Osteocyte (in vitro differentiated cells): ENCODE measurements at regions not wholly inside any gene's neighbourhood (a gene's known extent, or its start where the extent isn't known, plus 50 kb on each side); places are given as distances from the start of the nearest gene placed in this dataset.
A peak's percentile ranks its signal among the peaks of the same experiment; 100 is the strongest.

Experiments used
- DNase-seq: peaks from one replicate; pipeline ENCODE4 v3.0.0; 2021; ENCODE audit warnings: mixed read lengths; ENCODE audit not compliant: unreplicated experiment; ENCODE audit errors: extremely low spot score
- H3K27ac Mint-ChIP-seq: one replicate; pipeline ENCODE4 v1.8.0; 2021; ENCODE audit warnings: mild to moderate bottlenecking, mixed read lengths; ENCODE audit not compliant: unreplicated experiment
- H3K27me3 Mint-ChIP-seq: one replicate; pipeline ENCODE4 v1.8.0; 2021; ENCODE audit warnings: mixed read lengths; ENCODE audit not compliant: unreplicated experiment
- H3K36me3 Mint-ChIP-seq: one replicate; pipeline ENCODE4 v1.8.0; 2021; ENCODE audit warnings: mixed read lengths; ENCODE audit not compliant: unreplicated experiment
- H3K4me1 Mint-ChIP-seq: one replicate; pipeline ENCODE4 v1.8.0; 2021; ENCODE audit warnings: mixed read lengths; ENCODE audit not compliant: unreplicated experiment
- H3K4me3 Mint-ChIP-seq: one replicate; pipeline ENCODE4 v1.8.0; 2021; ENCODE audit warnings: mild to moderate bottlenecking, moderate library complexity, mixed read lengths; ENCODE audit not compliant: unreplicated experiment
- H3K9me3 Mint-ChIP-seq: one replicate; pipeline ENCODE4 v1.8.0; 2021; ENCODE audit warnings: mixed read lengths; ENCODE audit not compliant: unreplicated experiment
- CTCF ChIP-seq: fragments of 200-600 bp; sonication (generic); IDR thresholded peaks from 2 replicates; pipeline ENCODE4 v1.5.0; 2021; ENCODE audit warnings: antibody characterized with exemption, mild to moderate bottlenecking, moderate library complexity

DNA sequence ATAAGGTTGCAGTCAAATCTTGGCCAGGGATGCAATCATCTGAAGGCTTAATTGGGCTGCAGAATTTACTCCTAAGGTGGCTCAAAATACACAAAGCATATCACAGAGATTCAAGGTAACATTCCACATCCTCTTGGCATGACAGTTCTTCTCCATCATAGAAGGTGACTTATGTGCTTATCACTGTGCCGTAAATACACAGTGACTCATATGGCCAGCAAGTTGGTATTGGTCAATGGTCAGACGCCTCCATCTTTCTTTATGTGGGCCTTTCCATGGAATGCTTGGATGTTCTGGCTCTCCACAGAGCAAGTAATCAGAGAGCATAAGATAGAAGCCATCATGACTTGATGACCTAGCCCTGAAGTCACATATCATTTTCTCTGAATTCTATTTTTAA lies 168.8 kb upstream of the ST8SIA2 start:
- H3K27me3 Mint-ChIP-seq, result no peaks in the 10 kb centered on the region
- H3K27ac Mint-ChIP-seq, result no peak overlapping the region
- no peaks in the 10 kb centered on the region for H3K4me1 Mint-ChIP-seq
- H3K36me3 Mint-ChIP-seq, result no peaks in the 10 kb centered on the region
- DNase-seq, result no peak
- no peak for TF ChIP-seq CTCF
- peaks cover 8% of the 10 kb centered on the region for H3K9me3 Mint-ChIP-seq
- no peak overlapping the region for H3K4me3 Mint-ChIP-seq

- Mint-ChIP-seq H3K27ac (no peak overlapping the region), H3K27me3 (no peaks in the 10 kb centered on the region), H3K36me3 (no peaks in the 10 kb centered on the region), H3K4me1 (no peaks in the 10 kb centered on the region), H3K9me3 (peaks cover 14% of the 10 kb centered on the region), H3K4me3 (no peak overlapping the region)
- TF ChIP-seq CTCF, result peak; percentile 35
- no peak for DNase-seq
Measured at GRCh38 chr15:92226020-92226612, 167.6 kb upstream of the ST8SIA2 start.

GRCh38 chr15:92228830-92229229 lies 164.9 kb upstream of the ST8SIA2 start:
- Mint-ChIP-seq H3K9me3 (peaks cover 15% of the 10 kb centered on the region), H3K27me3 (no peaks in the 10 kb centered on the region), H3K4me1 (no peaks in the 10 kb centered on the region), H3K27ac (no peak overlapping the region), H3K4me3 (no peak overlapping the region), H3K36me3 (no peaks in the 10 kb centered on the region)
- DNase-seq, result no peak
- no peak for TF ChIP-seq CTCF

GRCh38 chr15:92231461-92231860 lies 162.2 kb upstream of the ST8SIA2 start:
- H3K9me3 Mint-ChIP-seq, result peaks cover 8% of the 10 kb centered on the region
- no peak for DNase-seq

DNA sequence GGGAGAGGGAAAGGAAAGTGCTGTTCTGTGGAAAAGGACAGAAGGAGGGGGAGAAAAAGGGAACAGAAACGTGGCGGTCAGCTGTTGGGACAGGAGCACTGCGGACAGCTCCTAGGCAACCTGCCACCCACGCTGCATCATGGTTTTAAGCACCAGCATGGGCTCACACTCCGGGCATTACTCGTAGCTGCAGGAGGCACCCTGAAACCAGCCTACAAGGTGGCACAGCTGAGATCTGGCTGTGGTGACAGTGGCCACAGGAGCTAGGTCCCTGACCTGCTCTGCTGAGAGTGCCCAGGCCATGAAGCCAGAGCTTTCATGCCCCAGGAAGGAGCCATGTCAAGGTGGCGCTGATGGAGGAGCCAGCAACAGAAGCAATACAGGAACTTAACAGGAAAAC lies 161.4 kb upstream of the ST8SIA2 start:
- H3K27ac Mint-ChIP-seq, result no peak overlapping the region
- no peaks in the 10 kb centered on the region for H3K27me3 Mint-ChIP-seq
- no peak for TF ChIP-seq CTCF
- H3K4me1 Mint-ChIP-seq, result no peaks in the 10 kb centered on the region
- H3K36me3 Mint-ChIP-seq, result no peaks in the 10 kb centered on the region
- peaks cover 8% of the 10 kb centered on the region for H3K9me3 Mint-ChIP-seq
- no peak for DNase-seq
- H3K4me3 Mint-ChIP-seq, result no peak overlapping the region

More at GRCh38 chr15:92231461-92231860, 162.2 kb upstream of the ST8SIA2 start:
- TF ChIP-seq CTCF, result no peak
- H3K4me1 Mint-ChIP-seq, result no peaks in the 10 kb centered on the region
- no peaks in the 10 kb centered on the region for H3K36me3 Mint-ChIP-seq
- H3K4me3 Mint-ChIP-seq, result no peak overlapping the region
- H3K27me3 Mint-ChIP-seq, result no peaks in the 10 kb centered on the region
- H3K27ac Mint-ChIP-seq, result no peak overlapping the region
